IMR-90 (cell line): ENCODE measurements at regions not wholly inside any gene's neighbourhood (a gene's known extent, or its start where the extent isn't known, plus 50 kb on each side); places are given as distances from the start of the nearest gene placed in this dataset.

Source experiments
- ATAC-seq: fragments of 200-7000 bp; cut with Tn5 transposase; 2 replicates; pipeline ENCODE4 v1.9.1; 2020; ENCODE audit warnings: low read depth, mild to moderate bottlenecking, moderate library complexity
- BruUV-seq: library from RNA; stranded (reverse); fragments of 400-500 nt; replicated peaks from 2 replicates; lab custom pipeline; 2021; lab: Mats Ljungman, UMichigan
- CTCF ChIA-PET: fragments of 300-600 bp; formaldehyde crosslinking; extraction: SDS; loops from one replicate; lab custom pipeline; 2021; ENCODE audit warnings: antibody characterized with exemption; lab: Yijun Ruan, JAX
- POLR2A ChIA-PET: fragments of 300-600 bp; sonication (Branson Sonifier 250); formaldehyde crosslinking; loops from one replicate; lab custom pipeline; 2022; ENCODE audit warnings: antibody characterized with exemption; ENCODE audit not compliant: unreplicated experiment; lab: Charles Lee
- DNase-seq: peaks from one replicate; pipeline ENCODE4 v3.0.0; 2013
- H2AFZ ChIP-seq: replicated peaks from 2 replicates; pipeline ENCODE3; 2013; ENCODE audit warnings: low read length, mild to moderate bottlenecking; ENCODE audit not compliant: poor library complexity
- H2AK5ac ChIP-seq: 2 replicates; pipeline ENCODE4 v1.6.1; 2013; ENCODE audit warnings: low read depth, low read length, inconsistent platforms
- H2AK9ac ChIP-seq: replicated peaks from 2 replicates; pipeline ENCODE3; 2013; ENCODE audit warnings: mild to moderate bottlenecking, low read depth, low read length, moderate library complexity; ENCODE audit not compliant: poor library complexity
- H2BK120ac ChIP-seq: 2 replicates; pipeline ENCODE4 v1.6.1; 2013; ENCODE audit warnings: low read depth, low read length, inconsistent platforms
- H2BK15ac ChIP-seq: 3 replicates; pipeline ENCODE4 v1.6.1; 2013; ENCODE audit warnings: low read depth, low read length, inconsistent platforms
- H2BK20ac ChIP-seq: 2 replicates; pipeline ENCODE4 v1.6.1; 2013; ENCODE audit warnings: low read depth, mild to moderate bottlenecking, inconsistent platforms, low read length, moderate library complexity
- H2BK5ac ChIP-seq: 2 replicates; pipeline ENCODE4 v1.6.1; 2013; ENCODE audit warnings: mild to moderate bottlenecking, low read depth, low read length, inconsistent platforms; ENCODE audit not compliant: poor library complexity, severe bottlenecking
- H3K14ac ChIP-seq: replicated peaks from 2 replicates; pipeline ENCODE4 v1.6.1; 2013; ENCODE audit warnings: low read depth, low read length, inconsistent platforms
- H3K18ac ChIP-seq: 2 replicates; pipeline ENCODE4 v1.6.1; 2013; ENCODE audit warnings: low read depth, low read length, control low read depth
- H3K23ac ChIP-seq: 2 replicates; pipeline ENCODE4 v1.6.1; 2013; ENCODE audit warnings: low read depth, low read length, inconsistent platforms
- H3K27ac ChIP-seq: 2 replicates; pipeline ENCODE4 v1.5.1; 2013; ENCODE audit warnings: mild to moderate bottlenecking, control low read depth, low read length; ENCODE audit not compliant: insufficient read depth
- H3K27me3 ChIP-seq: 2 replicates; pipeline ENCODE4 v1.6.1; 2013; ENCODE audit warnings: low read length; ENCODE audit not compliant: control insufficient read depth, insufficient read depth
- H3K36me3 ChIP-seq: 2 replicates; pipeline ENCODE4 v1.6.1; 2013; ENCODE audit warnings: low read length, mixed read lengths; ENCODE audit not compliant: control insufficient read depth, insufficient read depth
- H3K4ac ChIP-seq: 2 replicates; pipeline ENCODE4 v1.6.1; 2013; ENCODE audit warnings: low read depth, low read length, inconsistent platforms
- H3K4me1 ChIP-seq: 2 replicates; pipeline ENCODE4 v1.6.1; 2013; ENCODE audit warnings: low read length, mixed read lengths; ENCODE audit not compliant: control insufficient read depth, insufficient read depth
- H3K4me2 ChIP-seq: 2 replicates; pipeline ENCODE4 v1.6.1; 2013; ENCODE audit warnings: low read depth, mild to moderate bottlenecking, control low read depth, low read length, moderate library complexity
- H3K4me3 ChIP-seq: 2 replicates; pipeline ENCODE4 v1.5.1; 2013; ENCODE audit warnings: low read depth, mild to moderate bottlenecking, control low read depth, low read length, moderate library complexity; ENCODE audit not compliant: insufficient read depth
- H3K56ac ChIP-seq: 2 replicates; pipeline ENCODE4 v1.6.1; 2013; ENCODE audit warnings: low read length, inconsistent platforms; ENCODE audit not compliant: insufficient read depth; ENCODE audit errors: extremely low read depth
- H3K79me1 ChIP-seq, 2 experiments: 2 replicates each; pipeline ENCODE4 v1.6.1; 2013; ENCODE audit warnings: low read length in 2 of 2, inconsistent platforms in 1 of 2, low read depth in 1 of 2
- H3K9ac ChIP-seq: 2 replicates; pipeline ENCODE4 v1.6.1; 2013; ENCODE audit warnings: low read depth, low read length, control low read depth
- H3K9me1 ChIP-seq: 2 replicates; pipeline ENCODE4 v1.6.1; 2013; ENCODE audit warnings: low read length, inconsistent platforms; ENCODE audit not compliant: insufficient read depth
- H3K9me3 ChIP-seq: 2 replicates; pipeline ENCODE4 v1.6.1; 2013; ENCODE audit warnings: low read length; ENCODE audit not compliant: control insufficient read depth, insufficient read depth
- H4K20me1 ChIP-seq: 2 replicates; pipeline ENCODE4 v1.6.1; 2013; ENCODE audit warnings: low read length, inconsistent platforms; ENCODE audit not compliant: insufficient read depth
- H4K5ac ChIP-seq: 2 replicates; pipeline ENCODE4 v1.6.1; 2013; ENCODE audit warnings: mild to moderate bottlenecking, low read depth, low read length, control low read depth
- H4K8ac ChIP-seq, 2 experiments: 2 replicates each; pipeline ENCODE4 v1.6.1; 2013; ENCODE audit warnings: low read depth in 2 of 2, low read length in 2 of 2, control low read depth in 1 of 2, inconsistent platforms in 1 of 2
- H4K91ac ChIP-seq: 2 replicates; pipeline ENCODE4 v1.6.1; 2013; ENCODE audit warnings: low read depth, low read length, inconsistent platforms; ENCODE audit not compliant: insufficient read depth
- BHLHE40 ChIP-seq: fragments of 150-350 bp; IDR thresholded peaks from 2 replicates; pipeline ENCODE4 v1.6.1; 2016; ENCODE audit warnings: mild to moderate bottlenecking, low read depth, low read length
- CEBPB ChIP-seq: IDR thresholded peaks from 2 replicates; pipeline ENCODE4 v1.6.1; 2012; ENCODE audit warnings: low read depth, low read length, improper control_type of control experiment
- CHD1 ChIP-seq: IDR thresholded peaks from 2 replicates; pipeline ENCODE4 v1.6.1; 2012; ENCODE audit warnings: low read depth, low read length, improper control_type of control experiment
- FOS ChIP-seq: fragments of 150-350 bp; IDR thresholded peaks from 2 replicates; pipeline ENCODE4 v1.6.1; 2016; ENCODE audit warnings: low read depth, low read length
- MAFK ChIP-seq: IDR thresholded peaks from 2 replicates; pipeline ENCODE4 v1.6.1; 2012; ENCODE audit warnings: low read depth, low read length, improper control_type of control experiment
- MAZ ChIP-seq: IDR thresholded peaks from 2 replicates; pipeline ENCODE4 v1.6.1; 2012; ENCODE audit warnings: low read depth, mild to moderate bottlenecking, low read length, improper control_type of control experiment, moderate library complexity, borderline replicate concordance
- MXI1 ChIP-seq: IDR thresholded peaks from 2 replicates; pipeline ENCODE4 v1.6.1; 2012; ENCODE audit warnings: low read depth, mild to moderate bottlenecking, low read length, moderate library complexity, borderline replicate concordance
- NFE2L2 ChIP-seq: fragments of 150-350 bp; IDR thresholded peaks from 2 replicates; pipeline ENCODE4 v1.6.1; 2016; ENCODE audit warnings: low read depth, mild to moderate bottlenecking, low read length
- POLR2A ChIP-seq: IDR thresholded peaks from 2 replicates; pipeline ENCODE4 v1.6.1; 2012; ENCODE audit warnings: mild to moderate bottlenecking, low read depth, low read length
- RAD21 ChIP-seq: IDR thresholded peaks from 2 replicates; pipeline ENCODE4 v1.6.1; 2012; ENCODE audit warnings: low read length, improper control_type of control experiment
- RCOR1 ChIP-seq: IDR thresholded peaks from 2 replicates; pipeline ENCODE4 v1.6.1; 2012; ENCODE audit warnings: mild to moderate bottlenecking, low read length, improper control_type of control experiment; ENCODE audit not compliant: insufficient replicate concordance
- RFX5 ChIP-seq: IDR thresholded peaks from 2 replicates; pipeline ENCODE4 v1.8.0; 2012; ENCODE audit warnings: low read depth, mild to moderate bottlenecking, low read length, moderate library complexity
- SMC3 ChIP-seq: fragments of 150-350 bp; IDR thresholded peaks from 2 replicates; pipeline ENCODE4 v1.6.1; 2016; ENCODE audit warnings: low read depth, mild to moderate bottlenecking, antibody characterized with exemption, low read length, moderate library complexity
- WGBS, 2 experiments: methylation state at CpG; one replicate each; pipeline versions ENCODE4 v1.1.5 to v1.1.7; 2013; ENCODE audit warnings: missing lambda C conversion rate in 2 of 2; ENCODE audit not compliant: insufficient read length in 1 of 2; ENCODE audit errors: extremely low coverage in 2 of 2; 5-methylcytosine and 5-hydroxymethylcytosine counted together
- dilution Hi-C: fragments of 300-500 bp; cut with HindIII; formaldehyde crosslinking; loops from one replicate; pipeline ENCODE4 v1.14.3; 2018; ENCODE audit warnings: low sequenced_read_pairs; ENCODE audit not compliant: unreplicated experiment
- in situ Hi-C: fragments of 300-500 bp; cut with MboI; formaldehyde crosslinking; loops from 3 replicates; pipeline ENCODE4 v1.14.3; 2019; ENCODE audit warnings: low sequenced_read_pairs, inconsistent platforms, mixed read lengths
- intact Hi-C: fragments of 100-400 bp; cut with micrococcal nuclease; formaldehyde crosslinking; loops from 2 replicates; pipeline ENCODE4 v1.10.0; 2022
- TF ChIP-seq, protein P1 (sequence below): fragments of 150-350 bp; IDR thresholded peaks from 2 replicates; pipeline ENCODE4 v1.6.1; 2016; ENCODE audit warnings: low read depth, mild to moderate bottlenecking, low read length, moderate library complexity, borderline replicate concordance
- TF ChIP-seq, protein P2 (sequence below): conservative IDR thresholded peaks from 2 replicates; pipeline ENCODE4 v1.5.1; 2012; ENCODE audit warnings: mild to moderate bottlenecking, low read depth, low read length, improper control_type of control experiment
- TF ChIP-seq, protein P3 (sequence below): fragments of 150-350 bp; IDR thresholded peaks from 2 replicates; pipeline ENCODE4 v1.6.1; 2017; ENCODE audit warnings: mild to moderate bottlenecking, antibody characterized with exemption, low read length, low read depth

GRCh38 chr2:101627285-101628029, 70.0 kb upstream of the MAP4K4 start:
- BruUV-seq, result no TSS peak
- Histone ChIP-seq H3K27me3 (no peaks in the 10 kb centered on the region), H4K8ac (no peak overlapping the region), H3K4me2 (no peak overlapping the region), H3K14ac (no peak overlapping the region), H2BK20ac (no peak overlapping the region), H2BK5ac (no peak overlapping the region), H4K5ac (no peak overlapping the region), H3K23ac (no peak overlapping the region), H4K91ac (no peak overlapping the region), H3K9me1 (peaks cover 4% of the 10 kb centered on the region; the same call in 1 of the 2 replicates), H3K36me3 (no peaks in the 10 kb centered on the region), H3K18ac (no peak overlapping the region), H3K4me3 (no peak overlapping the region), H3K56ac (no peak overlapping the region), H3K27ac (no peak overlapping the region), H2BK120ac (no peak overlapping the region), H2AK9ac (no peak overlapping the region), H3K4ac (no peak overlapping the region), H2AFZ (no peak overlapping the region), H2AK5ac (no peak overlapping the region), H3K9ac (no peak overlapping the region), H3K9me3 (no peaks in the 10 kb centered on the region), H4K20me1 (no peaks in the 10 kb centered on the region), H3K79me1 (no peaks in the 10 kb centered on the region), H2BK15ac (no peak overlapping the region), H3K4me1 (peaks cover 3% of the 10 kb centered on the region)
- intact Hi-C loops, result no loop called here
- ATAC-seq (no peak), DNase-seq (no peak)
- in situ Hi-C loops, result no loop called here
- POLR2A ChIA-PET, result no interaction called here
- dilution Hi-C loops, result no loop called here
- 88% methylated on average over 12 of the region's 14 CpGs; no CpG with 5 or more reads in 1 of the 2 experiments for WGBS, 2 experiments
- CTCF ChIA-PET, result interaction anchor here (1.2 kb wide), 1 partner anchor 13 kb away, joined by 3 read pairs; no protein-coding TSS in a partner anchor
- TF ChIP-seq, protein P1, sequence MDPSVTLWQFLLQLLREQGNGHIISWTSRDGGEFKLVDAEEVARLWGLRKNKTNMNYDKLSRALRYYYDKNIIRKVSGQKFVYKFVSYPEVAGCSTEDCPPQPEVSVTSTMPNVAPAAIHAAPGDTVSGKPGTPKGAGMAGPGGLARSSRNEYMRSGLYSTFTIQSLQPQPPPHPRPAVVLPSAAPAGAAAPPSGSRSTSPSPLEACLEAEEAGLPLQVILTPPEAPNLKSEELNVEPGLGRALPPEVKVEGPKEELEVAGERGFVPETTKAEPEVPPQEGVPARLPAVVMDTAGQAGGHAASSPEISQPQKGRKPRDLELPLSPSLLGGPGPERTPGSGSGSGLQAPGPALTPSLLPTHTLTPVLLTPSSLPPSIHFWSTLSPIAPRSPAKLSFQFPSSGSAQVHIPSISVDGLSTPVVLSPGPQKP, result no peak
- no peak for TF ChIP-seq FOS
- no peak for TF ChIP-seq MAFK
- no peak for TF ChIP-seq MXI1
- no peak for TF ChIP-seq MAZ
- TF ChIP-seq, protein P2, sequence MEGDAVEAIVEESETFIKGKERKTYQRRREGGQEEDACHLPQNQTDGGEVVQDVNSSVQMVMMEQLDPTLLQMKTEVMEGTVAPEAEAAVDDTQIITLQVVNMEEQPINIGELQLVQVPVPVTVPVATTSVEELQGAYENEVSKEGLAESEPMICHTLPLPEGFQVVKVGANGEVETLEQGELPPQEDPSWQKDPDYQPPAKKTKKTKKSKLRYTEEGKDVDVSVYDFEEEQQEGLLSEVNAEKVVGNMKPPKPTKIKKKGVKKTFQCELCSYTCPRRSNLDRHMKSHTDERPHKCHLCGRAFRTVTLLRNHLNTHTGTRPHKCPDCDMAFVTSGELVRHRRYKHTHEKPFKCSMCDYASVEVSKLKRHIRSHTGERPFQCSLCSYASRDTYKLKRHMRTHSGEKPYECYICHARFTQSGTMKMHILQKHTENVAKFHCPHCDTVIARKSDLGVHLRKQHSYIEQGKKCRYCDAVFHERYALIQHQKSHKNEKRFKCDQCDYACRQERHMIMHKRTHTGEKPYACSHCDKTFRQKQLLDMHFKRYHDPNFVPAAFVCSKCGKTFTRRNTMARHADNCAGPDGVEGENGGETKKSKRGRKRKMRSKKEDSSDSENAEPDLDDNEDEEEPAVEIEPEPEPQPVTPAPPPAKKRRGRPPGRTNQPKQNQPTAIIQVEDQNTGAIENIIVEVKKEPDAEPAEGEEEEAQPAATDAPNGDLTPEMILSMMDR, result no peak
- no peak for TF ChIP-seq RAD21
- no peak for TF ChIP-seq RCOR1
- no peak for TF ChIP-seq SMC3
- no peak for TF ChIP-seq POLR2A
- TF ChIP-seq CEBPB, result no peak
- TF ChIP-seq, protein P3, sequence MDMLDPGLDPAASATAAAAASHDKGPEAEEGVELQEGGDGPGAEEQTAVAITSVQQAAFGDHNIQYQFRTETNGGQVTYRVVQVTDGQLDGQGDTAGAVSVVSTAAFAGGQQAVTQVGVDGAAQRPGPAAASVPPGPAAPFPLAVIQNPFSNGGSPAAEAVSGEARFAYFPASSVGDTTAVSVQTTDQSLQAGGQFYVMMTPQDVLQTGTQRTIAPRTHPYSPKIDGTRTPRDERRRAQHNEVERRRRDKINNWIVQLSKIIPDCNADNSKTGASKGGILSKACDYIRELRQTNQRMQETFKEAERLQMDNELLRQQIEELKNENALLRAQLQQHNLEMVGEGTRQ, result no peak
- TF ChIP-seq CHD1, result no peak
- no peak for TF ChIP-seq RFX5
- TF ChIP-seq BHLHE40, result no peak
- TF ChIP-seq NFE2L2, result no peak
